CD4-positive, alpha-beta T cell treated with Interleukin-6 for 4 hours (primary cell): ENCODE measurements at regions not wholly inside any gene's neighbourhood (a gene's known extent, or its start where the extent isn't known, plus 50 kb on each side); places are given as distances from the start of the nearest gene placed in this dataset.
"Not testable (repeated sequence)": the region's sequence is repeated elsewhere in the genome, so short reads cannot be mapped to it uniquely, and the experiment has no call there.

Source experiments
- DNase-seq: peaks from one replicate; pipeline ENCODE4 v3.0.0-alpha.2; 2020; ENCODE audit warnings: mixed read lengths

- DNase-seq: no peak
These were observed 86.6 kb upstream of the PPARGC1A start for GRCh38 chr4:23976423-23976822.

DNA sequence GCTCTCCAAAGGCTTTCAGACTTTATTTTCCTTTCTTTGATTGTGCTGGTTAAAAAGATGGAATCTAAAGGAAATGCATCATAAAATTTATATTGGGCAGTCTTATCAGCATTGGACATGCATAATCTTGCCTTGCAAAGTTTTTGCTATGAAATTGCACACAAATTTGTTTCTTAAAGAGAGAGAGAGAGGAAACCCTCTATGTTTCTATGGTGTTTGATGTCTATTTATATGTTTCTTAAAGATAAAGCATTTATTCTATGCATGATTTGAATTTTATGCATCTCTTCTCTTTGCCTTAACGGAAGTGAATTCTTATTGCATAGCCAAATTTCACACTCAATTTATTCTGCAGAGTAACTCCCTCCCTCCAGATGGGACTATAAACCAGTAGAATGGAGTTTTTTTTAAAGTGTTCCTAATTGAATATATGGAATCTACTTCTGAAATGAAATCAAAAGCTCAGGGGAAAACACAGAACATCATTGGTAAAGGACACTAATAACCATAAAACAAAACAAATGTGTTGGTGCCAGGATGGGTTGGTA, 83.5 kb upstream of the PPARGC1A start:
- no peak for DNase-seq

DNA sequence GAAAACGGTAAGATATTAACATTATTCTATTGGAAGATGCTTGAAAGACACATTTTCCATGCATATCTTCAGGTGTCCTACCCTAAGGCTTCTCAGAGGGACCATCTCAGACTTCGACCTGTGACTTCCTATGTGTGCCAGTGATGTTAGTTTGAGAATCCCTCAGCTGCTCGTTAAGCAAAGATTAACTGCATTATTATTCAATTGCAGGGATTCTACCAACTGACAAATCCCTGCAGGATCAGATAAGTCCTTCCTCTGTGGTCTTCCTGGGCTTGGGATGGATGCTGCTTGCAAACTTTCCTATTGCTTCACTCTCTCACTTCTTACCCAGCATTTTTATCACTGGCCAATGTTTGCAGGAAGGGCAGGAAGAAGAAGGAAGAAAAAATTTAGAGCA, 83.0 kb upstream of the PPARGC1A start:
- no peak for DNase-seq

- DNase-seq: no peak
These were observed 82.3 kb upstream of the PPARGC1A start for GRCh38 chr4:23972187-23972586.

GRCh38 chr4:23970201-23970850, 80.5 kb upstream of the PPARGC1A start:
- DNase-seq: no peak

DNA sequence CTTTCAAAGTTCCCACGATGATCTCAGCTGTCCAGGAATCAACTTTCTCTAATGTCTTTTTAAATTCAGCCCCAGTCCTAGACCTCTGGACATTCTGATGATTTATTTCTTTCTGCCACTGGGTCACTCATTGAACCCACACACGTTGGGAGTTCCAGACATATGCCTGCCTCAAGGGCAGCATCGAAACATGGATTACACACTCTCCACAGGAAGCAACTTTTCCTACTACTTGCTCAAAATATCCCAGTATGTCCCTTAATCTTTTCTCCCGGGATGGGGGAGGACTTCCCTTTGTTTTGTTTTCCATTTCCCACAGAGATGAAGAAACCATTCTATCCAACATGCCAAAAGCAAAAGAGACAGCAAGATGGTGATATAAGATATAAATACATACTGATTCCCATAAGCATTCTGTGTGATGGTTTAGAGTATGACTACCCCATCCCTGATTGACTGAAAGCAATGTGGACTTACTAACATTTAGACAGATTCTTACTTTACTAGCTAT, 79.8 kb upstream of the PPARGC1A start:
- no peak for DNase-seq

- no peak for DNase-seq
These were observed 77.4 kb upstream of the PPARGC1A start for GRCh38 chr4:23967281-23967680.

- DNase-seq: no peak
These were observed 76.9 kb upstream of the PPARGC1A start for GRCh38 chr4:23966725-23967124.

- DNase-seq: no peak
These were observed 72.6 kb upstream of the PPARGC1A start for GRCh38 chr4:23962462-23962861.

DNA sequence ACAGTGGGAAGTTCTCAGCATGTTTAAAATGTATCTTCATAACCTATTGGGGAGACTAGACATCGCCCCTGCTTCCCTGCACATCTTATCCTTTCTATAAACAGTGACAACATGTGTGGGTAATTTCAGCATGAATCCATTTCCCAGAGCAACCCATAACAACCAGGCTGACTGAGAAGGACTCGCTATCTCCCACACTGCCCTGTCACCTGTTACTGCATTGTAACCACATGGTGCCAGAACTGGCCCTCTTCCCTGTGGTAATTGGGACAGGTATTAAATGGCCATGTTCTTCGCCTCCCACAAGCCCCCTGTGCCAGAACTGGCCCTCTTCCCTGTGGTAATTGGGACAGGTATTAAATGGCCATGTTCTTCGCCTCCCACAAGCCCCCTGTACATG, 71.5 kb upstream of the PPARGC1A start:
- DNase-seq: not testable (repeated sequence)

DNA sequence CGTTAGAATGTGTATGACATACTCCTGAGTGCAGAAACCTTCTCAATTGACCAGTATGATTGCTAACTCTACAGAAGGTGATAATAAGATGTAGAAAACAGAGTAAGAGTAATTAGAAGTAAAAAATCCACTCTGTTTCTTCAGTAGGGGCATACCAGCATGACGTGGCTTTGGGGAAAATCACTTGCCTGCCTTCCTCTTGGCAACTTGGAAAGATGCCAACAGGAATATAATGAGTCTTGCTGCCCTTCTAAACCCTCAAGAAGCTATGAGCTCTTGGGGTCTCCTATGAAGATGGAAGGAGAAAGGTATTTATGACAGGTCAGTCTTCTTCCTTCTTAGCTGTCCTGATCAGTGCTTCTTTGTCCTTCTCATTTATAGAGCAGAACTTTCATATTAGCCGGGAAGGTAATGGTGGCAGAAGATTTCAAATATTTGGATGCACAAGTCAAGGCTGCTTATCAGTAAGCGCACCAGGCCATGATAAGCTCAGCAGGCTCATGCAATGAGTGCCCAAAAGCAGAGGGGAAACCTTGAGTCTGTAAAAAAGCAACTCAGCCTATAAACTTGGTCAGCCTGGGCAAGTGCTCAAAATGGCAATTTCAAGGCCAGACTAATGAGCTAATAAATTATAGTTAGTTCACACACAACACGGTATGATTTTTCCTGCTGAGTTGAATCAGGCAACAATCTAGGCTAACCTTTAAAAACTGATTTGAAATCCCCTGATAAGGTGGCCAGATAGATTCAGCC, 69.7 kb upstream of the PPARGC1A start:
- no peak for DNase-seq

DNA sequence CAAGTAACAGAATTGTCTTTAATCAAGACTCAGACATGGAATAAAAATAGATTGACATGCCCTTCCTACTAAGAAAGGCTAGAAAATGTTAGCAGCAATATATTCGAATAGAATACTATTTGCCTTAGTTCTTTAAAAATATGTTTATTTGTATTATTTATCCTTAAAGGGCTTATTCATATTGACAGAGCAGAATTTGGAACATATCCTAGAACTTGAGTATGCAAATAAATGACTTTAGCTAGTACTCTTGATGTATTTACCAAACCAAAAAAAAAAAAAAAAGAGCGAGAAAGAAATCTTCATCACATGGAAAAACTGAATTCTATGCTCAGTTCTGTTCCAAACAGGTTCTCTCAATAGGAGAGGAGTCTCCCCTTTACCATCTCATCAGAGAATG, 68.9 kb upstream of the PPARGC1A start:
- DNase-seq: no peak

GRCh38 chr4:23957465-23957864, 67.6 kb upstream of the PPARGC1A start:
- DNase-seq: no peak

DNA sequence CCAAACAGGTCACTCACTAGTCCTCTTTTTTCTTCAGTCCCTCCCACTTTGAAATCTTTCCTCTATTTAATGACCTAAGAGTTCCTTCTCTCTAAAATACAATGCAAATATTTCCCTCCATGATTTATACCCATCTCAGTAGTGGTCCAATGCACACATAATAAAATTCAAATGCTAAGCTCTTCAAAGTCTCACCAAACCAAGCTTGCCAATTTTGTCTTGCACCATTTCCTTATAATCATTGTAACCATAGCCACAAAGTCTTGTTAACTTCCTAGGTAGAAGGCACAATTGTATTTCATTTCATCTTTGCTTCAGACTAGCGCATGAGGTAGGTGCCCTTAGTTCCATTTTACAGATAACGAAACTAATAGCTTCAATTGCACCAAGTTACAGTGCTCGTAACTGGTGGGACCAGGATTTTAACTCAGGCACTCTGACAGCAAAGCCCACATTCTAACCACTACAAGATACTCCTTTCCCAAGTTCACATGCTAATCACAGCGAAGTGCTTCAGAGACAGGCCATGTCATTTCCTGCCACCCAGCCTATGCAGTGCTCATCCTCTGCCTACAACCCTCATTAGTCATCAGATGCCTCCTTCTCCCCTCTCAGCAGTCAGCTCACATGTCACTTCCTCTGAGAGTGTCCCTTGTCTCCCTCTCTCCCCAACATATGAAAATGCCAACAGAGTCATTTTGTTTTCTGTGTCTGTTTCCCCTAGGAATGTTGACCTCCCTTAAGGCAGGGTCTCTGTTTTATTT, 66.9 kb upstream of the PPARGC1A start:
- no peak for DNase-seq

DNA sequence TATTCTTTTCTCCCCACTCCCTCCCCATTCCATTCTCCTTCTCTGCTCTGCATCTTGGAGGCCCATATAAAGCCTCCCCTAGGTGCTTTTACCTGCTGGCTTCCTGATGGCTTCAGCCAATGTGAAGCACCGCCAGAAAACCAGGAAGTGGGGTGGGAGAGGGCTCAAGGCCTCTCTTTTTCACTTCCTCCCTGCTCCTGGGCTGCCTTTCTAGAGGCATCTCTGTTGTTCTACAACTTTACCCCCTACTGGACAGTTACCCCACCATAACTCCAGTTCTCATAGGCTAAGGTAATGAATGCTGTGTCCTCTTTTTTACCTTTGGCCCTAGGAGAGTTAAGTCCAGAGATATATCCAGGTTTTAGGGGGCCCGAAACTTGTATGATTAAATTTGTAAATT, 62.4 kb upstream of the PPARGC1A start:
- DNase-seq: no peak

GRCh38 chr4:23947826-23948225, 58.0 kb upstream of the PPARGC1A start:
- no peak for DNase-seq

DNA sequence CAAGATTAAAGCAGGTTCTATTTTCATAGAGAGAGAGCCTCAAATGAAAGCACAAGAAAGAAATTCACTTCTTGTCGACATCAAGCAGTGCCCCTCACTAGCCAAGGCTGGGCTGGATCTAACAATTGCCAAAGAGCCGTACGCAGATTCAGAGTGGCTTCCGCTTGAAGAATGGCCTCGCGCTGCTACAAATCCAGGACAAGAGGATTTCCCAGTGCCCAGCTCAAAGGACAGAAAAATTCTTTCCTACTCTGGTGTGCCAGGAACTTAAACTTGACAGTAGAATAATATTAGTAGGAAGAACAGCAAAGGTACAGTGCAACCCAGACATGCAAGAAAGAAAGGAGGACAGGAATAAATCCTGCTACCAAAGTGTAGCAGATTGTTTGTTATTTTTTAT, 56.5 kb upstream of the PPARGC1A start:
- no peak for DNase-seq

- DNase-seq: no peak
These were observed 55.7 kb upstream of the PPARGC1A start for GRCh38 chr4:23945451-23946017.

DNA sequence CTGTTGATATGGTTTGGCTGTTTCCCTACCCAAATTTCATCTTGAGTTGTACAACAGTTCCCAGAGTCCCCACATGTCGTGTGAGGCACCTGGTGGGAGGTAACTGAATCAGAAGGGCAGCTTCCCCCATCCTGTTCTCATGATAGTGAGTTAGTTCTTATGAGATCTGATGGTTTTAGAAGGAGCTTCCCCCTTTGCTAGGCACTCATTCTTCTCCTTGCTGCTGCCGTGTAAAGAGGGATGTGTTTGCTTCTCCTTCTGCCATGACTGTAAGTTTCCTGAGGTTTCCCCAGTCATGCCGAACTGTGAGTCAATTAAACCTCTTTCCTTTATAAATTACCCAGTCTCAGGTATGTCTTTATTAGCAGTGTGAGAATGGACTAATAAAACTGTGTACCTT, 54.7 kb upstream of the PPARGC1A start:
- DNase-seq: not testable (repeated sequence)

DNA sequence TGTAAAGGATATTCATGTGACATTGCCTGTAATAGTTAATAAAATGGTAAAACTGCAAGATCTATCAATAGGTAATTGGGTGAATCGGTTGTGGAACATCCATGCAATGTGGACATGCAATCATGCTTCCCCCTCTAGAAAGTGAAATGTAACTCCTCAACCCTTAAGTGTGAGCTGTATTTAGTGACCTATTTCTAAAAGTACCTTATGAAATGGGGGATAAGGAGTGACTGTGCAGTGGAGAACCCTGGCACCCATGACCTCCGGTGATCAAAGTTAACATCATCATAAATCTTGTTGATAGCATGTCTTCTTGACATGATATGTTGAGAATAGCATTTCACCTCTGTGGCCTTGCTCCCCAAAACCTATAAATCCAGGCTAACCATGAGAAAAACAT, 53.6 kb upstream of the PPARGC1A start:
- no peak for DNase-seq

DNA sequence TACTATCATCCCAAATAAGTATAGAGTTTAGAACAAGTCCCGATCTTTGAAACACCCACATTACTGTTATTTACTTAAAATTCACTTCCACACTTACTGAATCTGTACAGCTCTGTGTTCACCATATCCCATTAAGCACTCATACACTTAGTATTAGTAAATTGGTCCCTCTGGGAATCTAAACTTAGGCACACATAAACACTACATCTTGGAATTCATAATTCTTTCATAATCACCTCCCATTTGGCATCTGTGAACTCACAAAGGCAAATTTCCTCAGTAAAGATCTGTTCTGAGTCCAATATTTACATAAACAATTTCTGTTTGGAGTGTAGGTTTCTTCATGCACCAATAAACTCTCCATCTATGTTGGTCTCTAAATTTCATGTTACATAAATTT, 52.6 kb upstream of the PPARGC1A start:
- DNase-seq: no peak
